Duodenal mucosa (tissue), 2 donors: ENCODE measurements at regions not wholly inside any gene's neighbourhood (a gene's known extent, or its start where the extent isn't known, plus 50 kb on each side); places are given as distances from the start of the nearest gene placed in this dataset.

Experiments
- H3K27ac ChIP-seq: one replicate; pipeline ENCODE4 v1.7.0; 2013; ENCODE audit warnings: low read depth, low read length
- H3K27me3 ChIP-seq, 2 donors: one replicate each; pipeline ENCODE4 v1.7.0; 2013; ENCODE audit warnings: low read length in 2 of 2, control low read depth in 1 of 2; ENCODE audit not compliant: insufficient read depth in 2 of 2, control insufficient read depth in 1 of 2
- H3K36me3 ChIP-seq, 2 donors: one replicate each; pipeline ENCODE4 v1.7.0; 2013; ENCODE audit warnings: low read length in 2 of 2, control low read depth in 1 of 2; ENCODE audit not compliant: insufficient read depth in 2 of 2, control insufficient read depth in 1 of 2
- H3K4me1 ChIP-seq, 2 donors: one replicate each; pipeline ENCODE4 v1.7.0; 2013; ENCODE audit warnings: low read length in 2 of 2, control low read depth in 1 of 2; ENCODE audit not compliant: insufficient read depth in 2 of 2, control insufficient read depth in 1 of 2
- H3K4me3 ChIP-seq, 2 donors: one replicate each; pipeline ENCODE4 v1.7.0; 2013; ENCODE audit warnings: low read length in 2 of 2, low read depth in 1 of 2
- H3K9ac ChIP-seq, 2 donors: one replicate each; pipeline ENCODE4 v1.7.0; 2013; ENCODE audit warnings: low read length in 2 of 2, low read depth in 1 of 2
- H3K9me3 ChIP-seq, 2 donors: one replicate each; pipeline ENCODE4 v1.7.0; 2013; ENCODE audit warnings: low read length in 2 of 2, control low read depth in 1 of 2; ENCODE audit not compliant: control insufficient read depth in 1 of 2

GRCh38 chr16:27695161-27695560 is 145.2 kb downstream of the KATNIP start:
- Histone ChIP-seq H3K4me3 (no peak overlapping the region), H3K4me1 (no peaks in the 10 kb centered on the region), H3K27me3 (no peaks in the 10 kb centered on the region), H3K9ac (no peak overlapping the region), H3K36me3 (peaks cover 0 to 12% of the 10 kb centered on the region in 2 donors), H3K9me3 (no peaks in the 10 kb centered on the region), H3K27ac (no peak overlapping the region)

- H3K36me3 ChIP-seq = peaks cover 0 to 12% of the 10 kb centered on the region in 2 donors
Observed at GRCh38 chr16:27698266-27698665, 148.3 kb downstream of the KATNIP start.

GRCh38 chr16:27698746-27699145 is 148.8 kb downstream of the KATNIP start:
- Histone ChIP-seq H3K36me3 (peaks cover 2 to 15% of the 10 kb centered on the region in 2 donors), H3K9me3 (no peaks in the 10 kb centered on the region), H3K4me3 (no peak overlapping the region), H3K27me3 (no peaks in the 10 kb centered on the region), H3K9ac (no peak overlapping the region), H3K4me1 (no peaks in the 10 kb centered on the region), H3K27ac (no peak overlapping the region)

More at GRCh38 chr16:27698266-27698665, 148.3 kb downstream of the KATNIP start:
- H3K4me3 ChIP-seq = no peak overlapping the region
- H3K27me3 ChIP-seq = no peaks in the 10 kb centered on the region
- H3K27ac ChIP-seq = no peak overlapping the region
- H3K4me1 ChIP-seq = no peaks in the 10 kb centered on the region
- no peaks in the 10 kb centered on the region for H3K9me3 ChIP-seq
- H3K9ac ChIP-seq = no peak overlapping the region

GRCh38 chr16:27699540-27699939 is 149.6 kb downstream of the KATNIP start:
- Histone ChIP-seq H3K4me1 (no peaks in the 10 kb centered on the region), H3K9me3 (no peaks in the 10 kb centered on the region), H3K27ac (no peak overlapping the region), H3K9ac (no peak overlapping the region), H3K36me3 (peaks cover 2 to 16% of the 10 kb centered on the region in 2 donors), H3K4me3 (no peak overlapping the region), H3K27me3 (no peaks in the 10 kb centered on the region)

GRCh38 chr16:27700304-27700995 is 150.5 kb downstream of the KATNIP start:
- Histone ChIP-seq H3K36me3 (peaks cover 2 to 16% of the 10 kb centered on the region in 2 donors), H3K9me3 (no peaks in the 10 kb centered on the region), H3K9ac (no peak overlapping the region), H3K27ac (no peak overlapping the region), H3K4me1 (no peaks in the 10 kb centered on the region), H3K27me3 (no peaks in the 10 kb centered on the region), H3K4me3 (no peak overlapping the region)

GRCh38 chr16:27701381-27701780 is 151.4 kb downstream of the KATNIP start:
- peaks cover 2 to 16% of the 10 kb centered on the region in 2 donors for H3K36me3 ChIP-seq
- no peaks in the 10 kb centered on the region for H3K9me3 ChIP-seq
- no peak overlapping the region for H3K9ac ChIP-seq
- no peak overlapping the region for H3K4me3 ChIP-seq
- no peak overlapping the region for H3K27ac ChIP-seq
- no peaks in the 10 kb centered on the region for H3K27me3 ChIP-seq
- no peaks in the 10 kb centered on the region for H3K4me1 ChIP-seq

GRCh38 chr16:27703121-27703520 is 153.2 kb downstream of the KATNIP start:
- H3K4me1 ChIP-seq = no peaks in the 10 kb centered on the region
- peaks cover 2 to 16% of the 10 kb centered on the region in 2 donors for H3K36me3 ChIP-seq
- H3K27me3 ChIP-seq = no peaks in the 10 kb centered on the region
- H3K27ac ChIP-seq = no peak overlapping the region
- no peak overlapping the region for H3K4me3 ChIP-seq
- no peak overlapping the region for H3K9ac ChIP-seq
- H3K9me3 ChIP-seq = no peaks in the 10 kb centered on the region

- H3K4me3 ChIP-seq = no peak overlapping the region
- no peak overlapping the region for H3K9ac ChIP-seq
- H3K27ac ChIP-seq = no peak overlapping the region
- peaks cover 2 to 15% of the 10 kb centered on the region in 2 donors for H3K36me3 ChIP-seq
- H3K9me3 ChIP-seq = no peaks in the 10 kb centered on the region
- no peaks in the 10 kb centered on the region for H3K27me3 ChIP-seq
- no peaks in the 10 kb centered on the region for H3K4me1 ChIP-seq
Observed at GRCh38 chr16:27703545-27703944, 153.6 kb downstream of the KATNIP start.

GRCh38 chr16:27704252-27704651 is 154.3 kb downstream of the KATNIP start:
- Histone ChIP-seq H3K9ac (no peak overlapping the region), H3K4me1 (no peaks in the 10 kb centered on the region), H3K27ac (no peak overlapping the region), H3K9me3 (no peaks in the 10 kb centered on the region), H3K36me3 (peaks cover 2 to 9% of the 10 kb centered on the region in 2 donors), H3K4me3 (no peak overlapping the region), H3K27me3 (no peaks in the 10 kb centered on the region)

- peaks cover 2 to 5% of the 10 kb centered on the region in 2 donors for H3K36me3 ChIP-seq
- H3K27me3 ChIP-seq = no peaks in the 10 kb centered on the region
- H3K4me3 ChIP-seq = no peak overlapping the region
- H3K27ac ChIP-seq = no peak overlapping the region
- H3K9me3 ChIP-seq = no peaks in the 10 kb centered on the region
- no peak overlapping the region for H3K9ac ChIP-seq
- no peaks in the 10 kb centered on the region for H3K4me1 ChIP-seq
Observed at GRCh38 chr16:27706156-27706865, 156.4 kb downstream of the KATNIP start.
